SU-DHL-6 (cell line): ENCODE measurements at regions not wholly inside any gene's neighbourhood (a gene's known extent, or its start where the extent isn't known, plus 50 kb on each side); places are given as distances from the start of the nearest gene placed in this dataset.
"Not testable (repeated sequence)": the region's sequence is repeated elsewhere in the genome, so short reads cannot be mapped to it uniquely, and the experiment has no call there.

Experiments
- H2AFZ ChIP-seq: fragments of 200-600 bp; sonication (generic); 2 replicates; pipeline ENCODE4 v1.6.1; 2014; ENCODE audit warnings: low read depth, mild to moderate bottlenecking, moderate library complexity, mixed read lengths, antibody characterized with exemption, low read length; ENCODE audit not compliant: severe bottlenecking
- H3F3A ChIP-seq: fragments of 200-600 bp; shearing (Covaris generic); 2 replicates; pipeline ENCODE4 v1.6.0; 2016; ENCODE audit warnings: antibody characterized with exemption, mild to moderate bottlenecking; ENCODE audit not compliant: insufficient read depth
- H3K27ac ChIP-seq: fragments of 200-600 bp; sonication (generic); 2 replicates; pipeline ENCODE4 v1.5.1; 2016; ENCODE audit warnings: low read depth, mild to moderate bottlenecking, low read length, moderate library complexity, mixed read lengths
- H3K27me3 ChIP-seq: fragments of 200-600 bp; sonication (generic), shearing (Covaris generic); 2 replicates; pipeline ENCODE4 v1.6.0; 2014; ENCODE audit warnings: mild to moderate bottlenecking, low read length
- H3K36me3 ChIP-seq: fragments of 200-600 bp; sonication (generic); 2 replicates; pipeline ENCODE4 v1.6.1; 2014; ENCODE audit warnings: mild to moderate bottlenecking, low read length, mixed read lengths
- H3K4me2 ChIP-seq: fragments of 300-600, 200-600 bp; shearing (Covaris generic), sonication (generic); 2 replicates; pipeline ENCODE4 v1.6.0; 2014; ENCODE audit warnings: low read length, low read depth, mild to moderate bottlenecking; ENCODE audit not compliant: poor library complexity, severe bottlenecking
- H3K4me3 ChIP-seq: fragments of 200-600 bp; sonication (generic); 2 replicates; pipeline ENCODE4 v1.5.1; 2014; ENCODE audit warnings: antibody characterized with exemption, low read length, mild to moderate bottlenecking, mixed read lengths; ENCODE audit not compliant: insufficient read depth, poor library complexity, severe bottlenecking
- H3K79me2 ChIP-seq: fragments of 200-600 bp; sonication (generic); 2 replicates; pipeline ENCODE4 v1.6.1; 2014; ENCODE audit warnings: mild to moderate bottlenecking, low read length, moderate library complexity; ENCODE audit not compliant: insufficient read depth
- H3K9ac ChIP-seq: fragments of 200-600 bp; sonication (generic); 2 replicates; pipeline ENCODE4 v1.7.0; 2014; ENCODE audit warnings: mild to moderate bottlenecking, low read length
- H3K9me2 ChIP-seq: fragments of 200-600 bp; sonication (generic); replicated peaks from 2 replicates; pipeline ENCODE4 v1.6.1; 2014; ENCODE audit warnings: low read length; ENCODE audit not compliant: insufficient read depth
- H3K9me3 ChIP-seq: fragments of 200-600 bp; sonication (generic); 2 replicates; pipeline ENCODE4 v1.6.1; 2014; ENCODE audit warnings: low read length, mixed read lengths; ENCODE audit not compliant: insufficient read depth
- H4K20me1 ChIP-seq: fragments of 200-600 bp; sonication (generic); 2 replicates; pipeline ENCODE4 v1.6.1; 2014; ENCODE audit warnings: low read depth, mild to moderate bottlenecking, antibody characterized with exemption, low read length, moderate library complexity, mixed read lengths
- EZH2phosphoT487 ChIP-seq: fragments of 200-600 bp; sonication (generic), shearing (Covaris generic); conservative IDR thresholded peaks from 2 replicates; pipeline ENCODE4 v1.6.1; 2018; ENCODE audit warnings: mild to moderate bottlenecking, antibody characterized with exemption, low read length, moderate library complexity, mixed read lengths
- TF ChIP-seq, protein P1 (sequence below): fragments of 200-600 bp; sonication (generic); IDR thresholded peaks from one replicate; pipeline ENCODE4 v1.5.1; 2017; ENCODE audit warnings: antibody characterized with exemption, mild to moderate bottlenecking, low read length, moderate library complexity; ENCODE audit not compliant: insufficient read depth, poor library complexity, severe bottlenecking

DNA sequence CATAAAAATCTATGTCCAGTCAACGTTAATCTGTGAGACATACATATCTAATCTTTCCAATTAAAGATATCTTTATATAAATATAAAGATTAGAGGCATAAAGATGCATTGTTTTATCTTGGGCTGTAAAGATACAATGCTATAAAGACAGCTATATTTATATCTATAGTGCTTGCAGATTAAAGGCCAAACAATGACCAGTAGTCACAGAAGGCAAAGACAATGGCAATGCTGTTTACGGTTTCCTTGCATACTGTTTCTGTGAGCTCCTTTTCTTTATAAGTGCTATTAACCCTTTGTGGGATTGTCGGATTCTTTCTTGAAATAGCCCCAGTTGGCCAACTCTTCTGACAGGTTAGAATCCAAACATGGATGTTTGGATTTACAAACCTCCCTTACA is 85.5 kb upstream of the SALL1 start:
- H4K20me1 ChIP-seq: no peaks in the 10 kb centered on the region
- H2AFZ ChIP-seq: no peak overlapping the region
- no peaks in the 10 kb centered on the region for H3K27me3 ChIP-seq
- no peaks in the 10 kb centered on the region for H3K9me3 ChIP-seq
- no peak overlapping the region for H3K4me2 ChIP-seq
- no peaks in the 10 kb centered on the region for H3F3A ChIP-seq
- no peaks in the 10 kb centered on the region for H3K79me2 ChIP-seq
- H3K4me3 ChIP-seq: no peak overlapping the region
- no peak overlapping the region for H3K9ac ChIP-seq
- H3K36me3 ChIP-seq: no peaks in the 10 kb centered on the region
- H3K9me2 ChIP-seq: no peaks in the 10 kb centered on the region
- no peak for TF ChIP-seq EZH2phosphoT487
- TF ChIP-seq, protein P1, sequence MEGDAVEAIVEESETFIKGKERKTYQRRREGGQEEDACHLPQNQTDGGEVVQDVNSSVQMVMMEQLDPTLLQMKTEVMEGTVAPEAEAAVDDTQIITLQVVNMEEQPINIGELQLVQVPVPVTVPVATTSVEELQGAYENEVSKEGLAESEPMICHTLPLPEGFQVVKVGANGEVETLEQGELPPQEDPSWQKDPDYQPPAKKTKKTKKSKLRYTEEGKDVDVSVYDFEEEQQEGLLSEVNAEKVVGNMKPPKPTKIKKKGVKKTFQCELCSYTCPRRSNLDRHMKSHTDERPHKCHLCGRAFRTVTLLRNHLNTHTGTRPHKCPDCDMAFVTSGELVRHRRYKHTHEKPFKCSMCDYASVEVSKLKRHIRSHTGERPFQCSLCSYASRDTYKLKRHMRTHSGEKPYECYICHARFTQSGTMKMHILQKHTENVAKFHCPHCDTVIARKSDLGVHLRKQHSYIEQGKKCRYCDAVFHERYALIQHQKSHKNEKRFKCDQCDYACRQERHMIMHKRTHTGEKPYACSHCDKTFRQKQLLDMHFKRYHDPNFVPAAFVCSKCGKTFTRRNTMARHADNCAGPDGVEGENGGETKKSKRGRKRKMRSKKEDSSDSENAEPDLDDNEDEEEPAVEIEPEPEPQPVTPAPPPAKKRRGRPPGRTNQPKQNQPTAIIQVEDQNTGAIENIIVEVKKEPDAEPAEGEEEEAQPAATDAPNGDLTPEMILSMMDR: no peak
- no peak overlapping the region for H3K27ac ChIP-seq

GRCh38 chr16:51231702-51232101 is 80.6 kb upstream of the SALL1 start:
- Histone ChIP-seq H2AFZ (no peak overlapping the region), H3K27ac (no peak overlapping the region), H3K79me2 (no peaks in the 10 kb centered on the region), H4K20me1 (no peaks in the 10 kb centered on the region), H3K4me3 (no peak overlapping the region), H3K9me2 (no peaks in the 10 kb centered on the region), H3K4me2 (no peak overlapping the region), H3F3A (no peaks in the 10 kb centered on the region), H3K9me3 (no peaks in the 10 kb centered on the region), H3K36me3 (no peaks in the 10 kb centered on the region), H3K27me3 (no peaks in the 10 kb centered on the region), H3K9ac (no peak overlapping the region)
- TF ChIP-seq, protein P1: no peak
- TF ChIP-seq EZH2phosphoT487: no peak

DNA sequence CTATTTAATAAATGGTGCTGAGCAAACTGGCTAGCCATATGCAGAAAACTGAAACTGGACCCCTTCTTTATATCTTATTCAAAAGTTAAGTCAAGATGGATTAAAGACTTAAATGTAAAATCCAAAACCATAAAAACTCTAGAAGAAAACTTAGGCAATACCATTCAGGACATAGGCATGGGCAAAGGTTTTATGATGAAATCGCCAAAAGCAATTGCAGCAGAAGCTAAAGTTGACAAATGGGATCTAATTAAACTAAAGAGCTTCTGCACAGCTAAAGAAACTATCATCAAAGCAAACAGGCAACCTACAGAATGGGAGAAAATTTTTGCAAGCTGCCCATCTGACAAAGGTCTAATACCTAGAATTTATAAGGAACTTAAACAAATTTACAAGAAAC is 79.0 kb upstream of the SALL1 start:
- H3K36me3 ChIP-seq, H3K4me3 ChIP-seq, H3K9ac ChIP-seq: not testable (repeated sequence)

DNA sequence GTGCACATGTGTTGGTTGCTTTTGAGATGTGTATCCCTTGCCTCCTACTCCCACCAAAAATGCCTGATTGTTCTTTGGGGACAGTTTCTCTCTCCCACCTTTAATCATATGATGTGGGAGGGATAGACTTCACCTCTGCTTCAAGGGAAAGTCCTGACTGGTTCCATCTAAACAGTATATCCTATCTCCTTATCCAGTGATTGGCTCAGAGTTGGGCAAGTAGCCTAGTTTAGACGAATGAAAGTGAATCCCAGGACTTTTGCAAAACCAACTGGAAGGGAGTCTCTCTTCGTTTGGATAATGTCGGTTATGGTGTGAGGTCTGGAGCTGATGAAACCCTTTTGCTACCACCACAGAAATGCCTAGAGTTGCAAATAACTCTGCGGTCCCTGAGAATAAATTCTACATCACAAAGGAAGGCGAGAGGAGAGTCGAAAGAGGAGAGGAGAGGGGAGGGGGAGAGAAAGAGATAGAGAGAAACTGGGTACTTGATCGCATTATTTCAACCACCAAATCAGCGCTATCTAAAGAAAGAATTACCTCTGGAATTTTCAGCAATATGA is 77.1 kb upstream of the SALL1 start:
- Histone ChIP-seq H3F3A (no peaks in the 10 kb centered on the region), H3K79me2 (no peaks in the 10 kb centered on the region), H3K4me3 (no peak overlapping the region), H3K9me2 (no peaks in the 10 kb centered on the region), H3K27ac (no peak overlapping the region), H3K4me2 (no peak overlapping the region), H2AFZ (no peak overlapping the region), H3K9me3 (no peaks in the 10 kb centered on the region), H4K20me1 (no peaks in the 10 kb centered on the region), H3K27me3 (no peaks in the 10 kb centered on the region), H3K9ac (no peak overlapping the region), H3K36me3 (no peaks in the 10 kb centered on the region)
- TF ChIP-seq, protein P1: no peak
- TF ChIP-seq EZH2phosphoT487: no peak

More for the DNA sequence above, 79.0 kb upstream of the SALL1 start:
- H3F3A ChIP-seq, H3K4me2 ChIP-seq, H3K79me2 ChIP-seq, H3K27me3 ChIP-seq, H3K27ac ChIP-seq, H4K20me1 ChIP-seq, H3K9me3 ChIP-seq, H2AFZ ChIP-seq, H3K9me2 ChIP-seq: not testable (repeated sequence)
